HG02642 (cell line): ENCODE measurements at regions not wholly inside any gene's neighbourhood (a gene's known extent, or its start where the extent isn't known, plus 50 kb on each side); places are given as distances from the start of the nearest gene placed in this dataset.

Experiments used
- ATAC-seq: cut with Tn5 transposase; IDR thresholded peaks from one replicate; pipeline ENCODE4 v1.9.1; 2021; ENCODE audit warnings: mild to moderate bottlenecking; ENCODE audit not compliant: unreplicated experiment, poor library complexity

DNA sequence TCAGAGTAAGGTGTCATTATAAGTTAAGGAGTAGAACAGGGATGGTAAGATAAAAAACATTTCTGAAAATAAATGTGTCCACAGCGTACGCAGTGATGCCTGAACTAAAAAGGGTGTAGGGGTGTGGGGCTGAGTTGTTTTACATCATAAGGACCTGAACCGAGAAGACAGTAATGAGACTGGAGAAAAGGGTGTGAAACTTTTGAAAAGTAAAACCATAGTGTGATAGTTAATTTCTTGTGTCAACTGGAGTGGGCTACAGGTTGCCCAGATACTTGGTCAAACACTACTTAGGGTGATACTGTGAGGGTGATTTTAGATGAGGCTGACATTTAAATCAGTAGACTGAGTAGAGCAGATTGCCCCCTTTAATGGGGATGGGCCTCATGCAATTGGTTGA lies 169.0 kb upstream of the PRPS1L1 start:
- no peak for ATAC-seq

DNA sequence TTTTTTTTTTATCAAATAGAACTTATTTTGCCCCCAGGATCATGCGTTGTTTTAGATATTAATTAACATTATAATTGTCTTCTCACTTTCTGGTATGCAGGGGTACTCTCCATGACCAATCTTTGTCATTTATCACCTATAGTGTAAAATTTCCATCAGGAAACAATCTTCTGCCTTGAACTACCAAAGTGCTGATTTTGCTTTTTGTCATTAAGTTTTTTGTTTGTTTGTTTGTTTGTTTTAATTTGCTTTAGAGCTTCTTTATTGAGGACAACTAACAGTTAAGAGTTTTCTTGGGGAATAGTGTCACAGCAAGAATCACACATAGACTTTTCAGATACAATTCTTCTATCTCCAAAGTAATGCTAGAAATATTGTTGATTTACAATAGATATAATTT lies 171.2 kb upstream of the PRPS1L1 start:
- ATAC-seq = no peak

- no peak for ATAC-seq
Measured at GRCh38 chr7:18200266-18200665, 172.6 kb upstream of the PRPS1L1 start.

DNA sequence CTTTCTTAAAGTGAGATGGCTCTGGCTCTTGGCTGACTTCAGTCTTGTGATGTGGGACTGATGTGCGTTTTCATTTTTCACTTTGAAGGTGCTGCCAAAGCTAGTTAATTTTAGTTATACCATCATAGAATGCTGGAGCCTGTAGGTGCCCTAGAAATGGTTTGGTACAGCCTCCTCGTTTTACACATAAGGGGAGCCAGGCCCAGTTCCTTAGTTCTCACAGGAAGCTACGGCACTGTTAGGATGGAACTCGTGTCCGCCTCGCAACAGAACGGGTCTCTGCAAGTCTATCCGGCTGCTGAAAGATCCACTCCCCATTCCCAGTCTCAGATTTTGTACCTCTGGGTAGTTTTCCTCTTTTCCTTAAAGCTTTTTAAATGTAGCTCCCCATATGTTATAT lies 173.2 kb upstream of the PRPS1L1 start:
- no peak for ATAC-seq

DNA sequence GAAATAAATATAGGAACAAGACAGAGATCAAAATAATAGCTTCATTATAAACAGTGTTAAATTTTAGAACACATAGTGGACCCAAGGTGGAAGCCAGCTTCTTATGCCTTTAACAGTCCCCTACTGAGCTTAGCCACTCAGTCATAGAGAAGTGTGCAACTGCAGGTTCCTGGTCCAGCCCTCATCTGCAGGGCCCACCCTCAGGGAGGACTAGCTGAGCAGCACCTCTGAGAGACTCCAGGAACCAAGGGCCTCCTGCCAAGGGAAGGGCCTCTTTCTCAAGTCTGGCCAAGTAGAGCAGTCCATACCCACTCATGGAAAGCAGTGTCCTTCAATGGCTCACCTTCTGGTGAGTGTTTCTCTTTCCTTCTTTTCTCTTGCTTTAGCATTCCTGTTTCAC lies 173.7 kb upstream of the PRPS1L1 start:
- no peak for ATAC-seq

GRCh38 chr7:18202315-18203045 lies 174.8 kb upstream of the PRPS1L1 start:
- no peak for ATAC-seq

DNA sequence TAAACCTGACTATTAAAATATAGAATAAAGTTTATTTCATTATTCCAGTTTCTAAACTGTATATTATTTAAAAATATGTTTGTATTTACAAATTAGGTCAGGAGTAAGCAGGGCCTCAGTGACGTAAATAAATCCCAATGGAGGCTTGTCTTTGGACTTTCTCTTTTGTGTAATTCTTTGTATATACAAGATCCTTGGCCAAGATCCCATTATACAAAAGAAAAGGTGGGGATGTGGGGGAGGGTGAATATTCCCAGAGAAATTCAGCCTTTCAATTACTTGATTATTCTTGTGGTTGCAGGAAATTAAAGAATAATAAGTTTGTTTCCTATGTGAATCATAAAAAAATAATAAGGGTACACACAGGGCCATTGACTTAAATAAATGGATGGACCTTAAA lies 178.7 kb upstream of the PRPS1L1 start:
- ATAC-seq = no peak

DNA sequence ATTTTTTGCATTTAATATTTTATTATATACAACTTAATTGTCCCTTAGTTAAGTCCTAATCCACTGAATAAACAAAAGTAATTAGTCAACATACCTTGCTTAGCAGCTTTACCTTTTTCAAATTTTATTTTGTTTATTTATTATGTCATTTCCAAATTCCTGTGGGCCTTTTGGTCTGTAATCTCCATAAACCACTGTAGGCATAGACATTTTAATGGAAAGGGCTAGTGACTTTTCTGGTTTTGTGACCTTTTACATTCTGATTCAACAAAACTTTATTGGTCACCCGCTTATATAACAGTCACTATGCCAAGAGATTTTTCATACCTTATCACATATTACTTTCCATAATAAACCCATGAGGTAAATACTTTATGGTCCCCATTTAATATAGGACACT lies 181.3 kb upstream of the PRPS1L1 start:
- ATAC-seq = no peak

DNA sequence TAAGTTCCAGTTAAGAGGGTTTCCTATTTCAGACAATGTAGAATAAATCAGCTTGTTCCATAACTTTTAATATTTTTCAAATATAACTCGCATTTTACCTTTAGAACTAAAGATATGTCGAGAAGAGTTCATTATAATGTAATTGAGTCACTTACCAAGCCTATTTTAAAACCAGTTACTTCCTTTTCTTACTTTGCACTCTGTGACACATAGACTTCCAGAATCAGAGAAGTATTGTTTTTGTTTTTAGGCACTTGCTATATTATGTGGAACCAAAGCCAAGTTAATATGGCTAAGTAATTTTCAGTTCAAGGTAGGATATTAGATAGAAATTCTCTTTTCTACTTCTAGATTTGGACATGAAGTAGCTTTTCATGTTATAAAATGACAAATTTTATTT lies 182.7 kb upstream of the PRPS1L1 start:
- no peak for ATAC-seq

DNA sequence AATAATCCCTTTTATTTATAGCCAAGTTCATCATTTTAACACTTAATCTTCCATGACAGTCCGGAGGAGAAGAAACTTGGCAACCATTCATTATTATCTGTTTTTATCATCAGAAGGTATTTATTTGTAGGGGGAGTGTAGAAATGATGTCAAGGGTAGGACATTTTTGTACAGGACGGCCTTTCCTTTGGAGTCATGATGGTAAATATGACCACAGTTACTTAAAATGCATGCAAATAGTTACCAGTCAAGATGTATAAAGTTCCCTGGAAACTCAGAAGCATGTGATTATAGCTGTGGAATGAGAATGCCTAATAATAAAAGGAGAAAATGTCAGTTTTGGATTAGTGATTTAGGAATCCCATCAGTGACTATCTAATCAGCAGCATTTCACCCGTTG lies 183.1 kb upstream of the PRPS1L1 start:
- no peak for ATAC-seq

DNA sequence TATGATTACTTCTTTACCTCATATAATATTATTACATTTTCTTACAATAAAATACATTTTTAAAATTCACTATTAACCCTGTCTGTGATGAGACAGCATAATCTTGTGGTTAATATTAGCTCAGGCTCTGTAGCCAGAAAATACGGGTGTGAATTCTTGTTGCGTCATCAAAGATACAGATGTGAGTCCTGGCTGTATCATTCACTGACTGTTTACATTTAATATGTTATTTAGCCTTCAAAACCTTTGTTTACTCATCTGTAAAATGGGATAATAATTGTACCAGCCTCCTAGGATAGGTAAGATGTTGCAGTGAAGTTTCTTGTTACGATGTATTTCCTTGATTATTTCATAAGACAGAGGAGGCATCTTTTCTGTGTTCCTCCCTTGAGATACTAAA lies 184.7 kb upstream of the PRPS1L1 start:
- no peak for ATAC-seq

- no peak for ATAC-seq
Measured at GRCh38 chr7:18212758-18213157, 185.1 kb upstream of the PRPS1L1 start.

- no peak for ATAC-seq
Measured at GRCh38 chr7:18213652-18214051, 186.0 kb upstream of the PRPS1L1 start.

- ATAC-seq = no peak
Measured at GRCh38 chr7:18216270-18216669, 188.6 kb upstream of the PRPS1L1 start.

DNA sequence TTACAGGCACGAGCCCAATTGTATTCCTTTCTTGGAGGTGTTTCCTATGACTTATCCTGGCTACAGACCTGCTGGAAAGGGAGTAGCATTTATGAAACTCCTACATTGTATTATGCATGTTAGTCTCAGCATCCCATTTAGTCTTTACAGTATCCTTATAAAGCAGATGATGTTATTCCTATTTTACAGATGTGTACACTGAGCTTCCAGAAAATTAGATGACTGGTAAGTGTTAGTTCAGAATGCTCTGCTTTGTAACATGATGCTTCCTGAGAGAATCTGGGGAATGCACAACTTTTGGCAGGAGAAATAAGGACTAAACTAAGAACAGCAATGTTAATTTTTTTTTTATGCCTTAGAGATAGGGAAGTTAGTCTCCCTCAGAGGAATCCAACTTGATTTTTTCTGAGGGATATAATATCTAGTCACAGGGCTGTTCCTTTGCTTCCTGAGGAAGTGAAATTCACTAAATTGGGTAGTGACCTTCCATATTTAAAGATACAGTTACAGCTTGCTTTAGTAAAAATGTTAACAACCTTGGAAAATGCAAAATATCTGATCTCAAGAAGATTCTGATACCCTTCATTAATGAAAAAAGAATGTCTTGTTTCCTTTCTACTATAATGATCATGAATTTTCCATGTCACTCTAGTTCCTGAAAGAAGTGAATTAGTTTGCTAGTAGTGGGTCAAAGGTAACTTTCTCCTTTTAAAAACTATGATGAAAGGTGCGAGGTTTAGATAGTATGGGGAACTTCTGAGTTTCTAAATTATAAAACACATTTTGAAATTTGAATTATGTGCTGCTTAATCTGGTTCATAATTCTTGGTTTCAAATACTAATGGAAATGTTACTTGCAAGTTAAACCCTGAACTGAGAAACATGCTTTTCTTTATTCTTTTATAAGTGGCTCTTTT lies 194.0 kb upstream of the PRPS1L1 start:
- ATAC-seq = no peak

GRCh38 chr7:18222636-18223035 lies 195.0 kb upstream of the PRPS1L1 start:
- ATAC-seq = no peak

DNA sequence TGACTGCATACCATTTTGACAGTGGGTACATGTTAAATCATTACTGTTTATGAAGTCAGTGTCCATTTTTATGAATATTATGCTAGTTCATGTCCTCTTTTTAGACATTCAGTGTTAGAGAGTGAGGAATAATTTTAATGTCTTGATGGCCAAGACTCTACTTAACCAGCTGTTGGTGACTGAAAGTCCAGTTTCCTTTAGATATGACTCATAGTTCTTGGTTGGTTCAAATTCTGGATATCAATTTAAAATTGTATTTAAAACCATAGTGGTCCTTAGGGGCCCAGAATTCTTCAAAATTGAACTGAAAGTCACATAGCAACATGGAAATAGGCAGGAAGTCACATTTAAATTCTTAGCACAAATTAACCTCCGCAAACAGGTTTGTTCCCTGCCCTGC lies 196.5 kb upstream of the PRPS1L1 start:
- no peak for ATAC-seq

DNA sequence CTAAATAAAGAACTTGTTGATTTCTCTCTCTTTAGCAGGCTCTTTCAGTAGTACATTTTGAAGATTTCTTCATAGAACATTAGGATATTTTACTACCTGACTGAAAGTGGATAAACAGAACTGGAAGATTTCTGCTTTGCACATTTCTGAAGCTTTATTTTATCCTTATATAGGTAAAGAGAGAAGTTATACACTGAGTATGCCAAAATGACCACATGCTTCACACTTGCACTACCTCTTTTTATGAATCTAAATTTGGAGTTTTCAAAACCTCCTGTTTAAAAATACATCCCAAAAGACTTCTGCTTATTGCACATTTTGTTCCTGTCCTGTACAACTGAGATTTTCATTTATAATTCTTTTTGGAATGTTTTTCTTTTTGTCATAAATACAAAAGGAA lies 197.4 kb upstream of the PRPS1L1 start:
- no peak for ATAC-seq

DNA sequence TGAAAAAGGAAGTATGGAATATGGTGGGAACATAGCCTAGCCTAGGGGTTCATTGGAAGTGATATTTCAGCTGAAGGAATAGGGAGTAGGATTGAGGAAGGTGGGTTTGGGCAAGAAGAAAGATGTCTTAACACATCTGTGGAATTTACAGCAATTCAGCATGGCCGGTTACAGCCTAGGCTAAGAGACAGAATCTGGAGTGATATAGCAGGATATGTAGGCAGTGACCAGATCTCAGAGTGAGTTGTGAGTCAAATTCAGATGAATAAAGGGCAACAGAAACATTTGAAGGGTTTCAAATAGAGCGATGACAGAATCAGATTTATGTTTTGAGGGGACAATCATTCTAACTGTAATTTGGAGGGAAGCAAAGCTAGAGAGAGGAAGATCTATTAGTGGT lies 199.0 kb upstream of the PRPS1L1 start:
- no peak for ATAC-seq

DNA sequence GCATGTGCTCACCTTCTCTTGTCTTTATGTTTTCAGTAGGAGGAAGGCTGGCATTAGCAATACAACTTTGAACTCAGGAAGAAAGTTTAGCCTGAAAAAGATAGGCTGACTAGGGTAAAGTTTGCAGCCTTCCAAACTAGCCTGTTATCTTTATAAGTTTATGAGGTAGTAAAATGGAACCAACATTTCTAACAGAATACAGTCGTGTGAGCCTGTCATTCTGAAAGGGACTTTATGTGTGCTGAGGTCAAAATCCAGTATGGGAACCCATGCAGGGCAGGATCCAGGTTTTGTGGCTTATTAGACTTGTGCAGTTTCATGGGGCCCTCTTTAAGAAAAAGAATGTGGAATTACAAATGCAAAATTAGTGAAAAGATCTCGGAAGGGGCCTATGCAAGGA lies 201.0 kb upstream of the PRPS1L1 start:
- no peak for ATAC-seq

DNA sequence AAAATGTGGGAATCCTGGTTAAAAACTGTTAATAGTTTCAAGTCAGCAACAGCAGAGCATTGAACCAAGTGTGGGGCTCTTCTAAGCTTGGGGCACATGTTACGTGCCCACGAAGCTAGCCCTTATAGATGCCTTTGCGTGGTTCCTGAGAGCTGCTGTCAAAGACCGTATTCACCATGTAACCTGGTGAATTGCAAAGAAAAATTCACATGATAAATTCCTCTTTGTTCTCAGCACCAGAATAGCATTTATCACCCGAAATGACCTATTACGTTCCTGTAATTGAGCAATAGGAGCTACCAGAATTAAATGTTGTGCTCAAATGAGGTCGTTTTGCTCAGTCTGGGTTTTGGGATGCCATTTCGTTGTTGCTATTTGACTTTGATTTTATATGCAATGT lies 202.6 kb upstream of the PRPS1L1 start:
- no peak for ATAC-seq

DNA sequence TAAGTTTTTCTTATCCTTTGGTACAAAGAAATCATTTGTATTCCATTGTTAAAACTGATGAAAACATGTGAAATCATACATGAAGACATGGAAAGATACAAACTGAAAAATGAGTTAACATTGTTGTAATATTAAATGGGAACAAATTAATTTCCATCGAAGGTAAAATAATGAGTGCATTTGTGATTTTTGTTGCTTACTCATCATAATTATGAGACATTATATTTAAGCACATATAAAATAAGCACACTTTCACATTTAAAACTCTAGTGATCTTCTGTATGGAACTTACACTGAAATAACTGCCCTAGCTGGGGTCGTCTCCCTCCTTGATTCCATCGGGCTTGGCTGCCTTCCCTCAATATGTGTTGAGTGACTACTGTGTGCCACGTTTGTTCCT lies 204.2 kb upstream of the PRPS1L1 start:
- ATAC-seq = no peak
